ENCODE measurements at regions not wholly inside any gene's neighbourhood (a gene's known extent, or its start where the extent isn't known, plus 50 kb on each side); places are given as distances from the start of the nearest gene placed in this dataset.

DNA sequence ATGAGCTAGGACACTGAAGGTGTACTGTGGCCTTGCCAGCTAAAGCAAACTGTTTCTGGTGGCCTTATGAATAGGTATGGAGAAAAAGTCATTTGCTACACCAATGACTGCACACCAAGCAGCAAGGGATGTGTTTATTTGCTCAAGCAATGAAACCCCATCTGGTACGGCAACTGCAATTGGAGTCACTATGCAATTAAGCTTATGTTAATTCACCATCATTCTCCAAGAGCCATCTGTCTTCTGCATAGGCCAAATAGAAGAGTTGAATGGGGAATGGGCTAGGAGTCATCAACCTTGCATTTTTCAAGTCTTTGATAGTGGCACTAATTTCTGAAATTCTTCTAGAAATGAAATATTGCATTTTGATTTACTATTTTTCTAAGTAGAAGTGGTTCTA is 372.0 kb downstream of the KCNJ3 start:
- no peaks in the 10 kb centered on the region for H3K4me1 Mint-ChIP-seq (ENCODE audit: low read depth)
- DNase-seq = no peak
- H3K27me3 Mint-ChIP-seq = no peaks in the 10 kb centered on the region
- no peaks in the 10 kb centered on the region for H3K36me3 Mint-ChIP-seq (ENCODE audit: low read depth)
- H3K9me3 Mint-ChIP-seq = peaks cover 6% of the 10 kb centered on the region
- H3K4me3 Mint-ChIP-seq = no peak overlapping the region
- no peak overlapping the region for H3K27ac Mint-ChIP-seq

DNA sequence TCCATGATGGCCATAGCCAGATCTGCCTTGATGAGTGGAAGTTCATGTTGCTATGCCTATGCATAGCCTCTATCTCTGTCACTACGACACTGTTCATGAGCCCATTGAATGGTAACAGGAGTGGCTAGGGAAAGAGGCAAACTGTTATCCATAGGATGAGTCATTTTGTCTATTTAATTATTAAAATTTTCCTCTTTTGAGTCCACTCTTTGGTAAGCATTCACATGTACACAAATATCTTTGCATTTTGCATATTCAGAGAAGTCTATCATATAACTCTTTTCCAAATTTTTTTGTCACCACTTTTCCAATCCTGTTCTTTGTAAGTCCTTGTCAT is 364.4 kb downstream of the KCNJ3 start:
- no peak overlapping the region for H3K27ac Mint-ChIP-seq
- no peak for DNase-seq
- H3K27me3 Mint-ChIP-seq = no peaks in the 10 kb centered on the region
- peaks cover 5% of the 10 kb centered on the region for H3K9me3 Mint-ChIP-seq
- H3K36me3 Mint-ChIP-seq (ENCODE audit: low read depth) = no peaks in the 10 kb centered on the region
- no peak overlapping the region for H3K4me3 Mint-ChIP-seq
- H3K4me1 Mint-ChIP-seq (ENCODE audit: low read depth) = no peaks in the 10 kb centered on the region

DNA sequence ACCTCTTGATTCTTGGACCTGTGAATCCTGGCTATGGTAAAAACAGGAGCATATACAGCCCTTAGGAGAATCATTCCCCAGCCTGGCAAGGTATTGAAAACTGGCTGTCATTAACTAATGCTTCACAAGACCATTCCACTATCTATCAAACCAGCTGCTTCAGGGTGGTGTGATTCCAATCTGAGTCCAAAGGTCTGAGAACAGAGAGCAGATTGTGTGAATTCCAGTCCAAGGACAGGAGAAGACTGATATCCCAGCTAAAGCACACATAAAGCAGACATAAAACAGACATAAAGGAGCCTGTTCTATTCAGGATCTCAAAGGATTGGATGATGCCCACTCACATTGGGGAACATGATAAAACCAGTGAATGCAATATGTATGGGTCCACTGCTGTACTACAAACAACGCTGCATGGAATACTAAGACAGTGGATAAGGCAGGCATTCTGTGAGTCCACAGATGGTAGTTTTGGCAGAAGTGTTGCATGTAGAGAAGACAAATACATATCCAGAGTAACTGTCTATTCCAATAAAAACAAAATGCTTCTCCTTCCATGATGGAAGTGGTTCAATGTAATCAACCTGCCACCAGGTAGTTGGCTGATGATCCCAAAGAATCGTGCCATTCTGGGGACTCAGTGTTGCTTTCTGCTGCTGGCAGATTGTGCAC is 363.9 kb downstream of the KCNJ3 start:
- H3K27ac Mint-ChIP-seq = no peak overlapping the region
- H3K27me3 Mint-ChIP-seq = no peaks in the 10 kb centered on the region
- no peaks in the 10 kb centered on the region for H3K36me3 Mint-ChIP-seq (ENCODE audit: low read depth)
- DNase-seq = no peak
- H3K9me3 Mint-ChIP-seq = peaks cover 5% of the 10 kb centered on the region
- no peak overlapping the region for H3K4me3 Mint-ChIP-seq
- no peaks in the 10 kb centered on the region for H3K4me1 Mint-ChIP-seq (ENCODE audit: low read depth)

DNA sequence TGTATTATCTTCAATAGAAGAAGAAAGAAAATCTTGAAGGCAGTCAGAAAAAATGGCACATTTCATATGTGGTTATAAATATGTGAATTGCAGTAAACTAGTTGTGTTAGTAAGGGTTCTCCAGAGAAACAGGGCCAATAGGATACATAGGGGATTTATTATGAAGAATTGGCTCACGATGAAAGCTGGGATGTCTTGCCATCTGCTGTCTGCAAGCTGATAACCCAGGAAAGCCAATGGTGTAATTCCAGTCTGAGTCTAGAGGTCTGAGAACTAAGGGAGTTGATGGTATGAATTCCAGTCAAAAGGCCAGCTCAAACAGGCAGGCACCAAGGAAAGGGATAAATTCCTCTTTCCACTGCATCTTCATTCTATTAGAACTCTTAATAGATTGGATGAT is 362.4 kb downstream of the KCNJ3 start:
- Mint-ChIP-seq H3K9me3 (peaks cover 3% of the 10 kb centered on the region), H3K27ac (no peak overlapping the region), H3K4me1 (ENCODE audit: low read depth) (no peaks in the 10 kb centered on the region), H3K36me3 (ENCODE audit: low read depth) (no peaks in the 10 kb centered on the region), H3K4me3 (no peak overlapping the region), H3K27me3 (no peaks in the 10 kb centered on the region)
- no peak for DNase-seq

DNA sequence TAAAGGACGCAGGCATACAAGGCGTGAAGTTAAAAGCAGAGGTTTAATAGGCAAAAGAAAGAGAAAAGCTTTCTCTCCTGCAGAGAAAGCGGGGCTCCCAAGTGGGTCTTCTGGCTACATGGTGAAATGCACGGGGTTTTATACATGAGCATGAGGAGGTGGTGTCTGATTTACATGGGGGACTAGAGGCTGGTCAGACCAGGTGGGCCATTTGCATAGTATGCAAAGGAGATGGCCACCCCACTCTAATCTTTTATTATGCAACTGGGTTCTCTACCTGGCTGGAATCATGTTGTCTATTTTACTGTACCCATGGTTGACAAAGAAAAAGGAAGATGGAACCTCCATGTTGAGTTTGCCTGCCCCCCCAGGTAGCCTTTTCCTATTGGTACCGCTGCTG is 356.2 kb downstream of the KCNJ3 start:
- Mint-ChIP-seq H3K9me3 (peaks cover 4% of the 10 kb centered on the region), H3K36me3 (ENCODE audit: low read depth) (no peaks in the 10 kb centered on the region), H3K27ac (no peak overlapping the region), H3K4me1 (ENCODE audit: low read depth) (no peaks in the 10 kb centered on the region), H3K27me3 (no peaks in the 10 kb centered on the region), H3K4me3 (no peak overlapping the region)
- no peak for DNase-seq

DNA sequence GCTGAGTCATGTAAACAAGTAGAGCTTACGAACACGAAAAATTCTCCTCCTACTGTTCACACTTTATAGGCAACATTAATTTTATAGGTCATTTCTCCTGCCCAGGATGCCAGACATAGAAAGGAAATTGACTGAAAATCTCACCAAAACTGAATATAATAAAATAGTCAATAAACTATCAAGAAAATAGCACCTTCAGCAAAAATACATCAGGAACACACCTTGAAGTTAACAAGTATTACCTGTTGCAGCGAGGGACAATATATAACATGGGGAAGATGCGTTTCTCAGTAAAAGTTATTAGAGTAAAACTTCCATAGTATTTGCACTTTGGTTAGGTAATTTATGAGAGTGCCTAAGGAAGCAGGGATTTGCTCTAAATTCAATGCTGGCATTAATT is 344.6 kb downstream of the KCNJ3 start:
- Mint-ChIP-seq H3K27me3 (no peaks in the 10 kb centered on the region), H3K4me3 (no peak overlapping the region), H3K27ac (no peak overlapping the region), H3K4me1 (ENCODE audit: low read depth) (no peaks in the 10 kb centered on the region), H3K9me3 (peaks cover 13% of the 10 kb centered on the region), H3K36me3 (ENCODE audit: low read depth) (no peaks in the 10 kb centered on the region)
- DNase-seq = no peak

DNA sequence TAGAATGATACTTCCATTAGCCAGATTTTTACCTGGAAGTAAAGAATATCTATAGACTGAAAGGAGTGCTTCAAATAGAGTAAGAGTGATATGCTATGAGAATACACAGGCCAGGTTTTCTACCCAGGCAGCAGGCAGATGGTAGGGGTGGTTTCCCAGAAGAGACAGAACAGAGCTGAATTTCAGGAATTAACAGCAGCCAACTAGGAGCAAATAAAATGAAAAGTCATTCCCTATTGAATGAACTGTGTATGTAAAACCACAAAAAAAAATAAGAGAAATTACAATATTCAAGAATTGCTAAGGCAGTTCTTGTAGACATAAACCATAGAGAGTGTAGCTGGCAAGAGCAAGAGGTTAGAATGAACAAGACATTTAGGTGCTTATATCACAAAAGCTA is 336.8 kb downstream of the KCNJ3 start:
- no peaks in the 10 kb centered on the region for H3K27me3 Mint-ChIP-seq
- peaks cover 6% of the 10 kb centered on the region for H3K9me3 Mint-ChIP-seq
- H3K27ac Mint-ChIP-seq = no peak overlapping the region
- no peaks in the 10 kb centered on the region for H3K36me3 Mint-ChIP-seq (ENCODE audit: low read depth)
- DNase-seq = no peak
- no peak overlapping the region for H3K4me3 Mint-ChIP-seq
- no peaks in the 10 kb centered on the region for H3K4me1 Mint-ChIP-seq (ENCODE audit: low read depth)

DNA sequence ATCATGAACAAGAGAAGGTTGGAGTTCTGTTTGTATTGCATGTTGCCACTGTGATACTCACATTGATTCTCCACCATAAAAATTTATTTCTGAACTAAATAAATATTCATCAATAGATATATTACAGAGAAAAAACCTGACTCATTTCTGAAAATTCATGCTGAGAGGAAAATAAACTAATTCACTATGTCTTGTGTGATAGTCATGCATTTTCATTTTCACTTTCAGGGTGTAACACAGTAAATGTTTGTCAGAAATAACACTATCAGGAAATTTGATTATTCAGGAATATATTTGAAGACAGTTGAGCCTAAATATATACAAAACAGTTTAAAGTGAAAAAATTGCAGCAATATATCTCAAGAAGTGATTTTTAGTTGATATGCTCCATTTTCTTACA is 335.2 kb downstream of the KCNJ3 start:
- H3K36me3 Mint-ChIP-seq (ENCODE audit: low read depth) = no peaks in the 10 kb centered on the region
- peaks cover 2% of the 10 kb centered on the region for H3K9me3 Mint-ChIP-seq
- no peak overlapping the region for H3K27ac Mint-ChIP-seq
- no peaks in the 10 kb centered on the region for H3K4me1 Mint-ChIP-seq (ENCODE audit: low read depth)
- no peak for DNase-seq
- H3K4me3 Mint-ChIP-seq = no peak overlapping the region
- no peaks in the 10 kb centered on the region for H3K27me3 Mint-ChIP-seq

DNA sequence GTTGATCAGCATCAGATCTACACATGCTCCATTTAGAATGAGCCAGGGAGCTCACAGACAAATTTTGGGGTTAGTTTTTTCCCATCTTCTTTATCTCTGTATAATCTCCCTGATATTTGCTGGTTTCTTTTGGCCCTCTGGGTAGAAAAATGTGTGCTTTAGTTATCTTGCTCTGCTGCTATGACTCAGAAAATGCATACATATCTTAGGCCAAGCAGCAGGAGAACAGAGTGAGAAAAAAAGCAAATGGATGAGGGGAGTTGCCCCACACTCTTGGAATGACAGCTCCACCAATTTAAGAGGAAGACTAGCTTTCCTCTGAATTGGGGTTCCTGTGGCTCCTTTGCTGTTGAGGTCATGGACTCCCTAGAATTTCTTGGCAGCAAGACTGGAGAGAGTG is 331.8 kb downstream of the KCNJ3 start:
- H3K27me3 Mint-ChIP-seq = no peaks in the 10 kb centered on the region
- H3K4me3 Mint-ChIP-seq = no peak overlapping the region
- H3K4me1 Mint-ChIP-seq (ENCODE audit: low read depth) = no peaks in the 10 kb centered on the region
- no peaks in the 10 kb centered on the region for H3K36me3 Mint-ChIP-seq (ENCODE audit: low read depth)
- no peak for DNase-seq
- no peaks in the 10 kb centered on the region for H3K9me3 Mint-ChIP-seq
- no peak overlapping the region for H3K27ac Mint-ChIP-seq

DNA sequence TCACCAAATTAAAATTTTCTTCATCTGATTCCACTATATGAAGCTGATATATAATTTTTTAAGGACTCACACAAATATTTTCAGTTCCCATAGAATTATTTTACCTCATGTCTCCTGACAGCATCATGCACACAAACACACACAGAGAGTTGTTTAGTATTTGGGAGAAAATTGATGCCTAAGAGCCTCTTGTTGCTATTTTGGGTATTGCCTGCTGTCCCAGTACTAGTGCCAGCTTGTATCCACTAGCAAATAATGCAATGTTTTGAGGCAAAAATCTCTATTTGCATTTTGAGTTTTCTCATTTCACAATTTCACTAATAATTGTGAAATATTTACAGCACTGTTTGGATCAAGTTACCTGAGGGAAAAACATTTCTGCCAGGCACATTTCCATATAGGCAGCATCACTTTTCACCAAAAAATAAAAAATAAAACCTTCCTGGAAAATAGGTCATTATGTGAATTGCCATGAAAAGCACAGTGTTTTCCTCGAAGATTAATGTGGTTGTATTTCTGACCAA is 328.2 kb downstream of the KCNJ3 start:
- Mint-ChIP-seq H3K36me3 (ENCODE audit: low read depth) (no peaks in the 10 kb centered on the region), H3K4me3 (no peak overlapping the region), H3K9me3 (no peaks in the 10 kb centered on the region), H3K27me3 (no peaks in the 10 kb centered on the region), H3K27ac (no peak overlapping the region), H3K4me1 (ENCODE audit: low read depth) (no peaks in the 10 kb centered on the region)
- DNase-seq = no peak

DNA sequence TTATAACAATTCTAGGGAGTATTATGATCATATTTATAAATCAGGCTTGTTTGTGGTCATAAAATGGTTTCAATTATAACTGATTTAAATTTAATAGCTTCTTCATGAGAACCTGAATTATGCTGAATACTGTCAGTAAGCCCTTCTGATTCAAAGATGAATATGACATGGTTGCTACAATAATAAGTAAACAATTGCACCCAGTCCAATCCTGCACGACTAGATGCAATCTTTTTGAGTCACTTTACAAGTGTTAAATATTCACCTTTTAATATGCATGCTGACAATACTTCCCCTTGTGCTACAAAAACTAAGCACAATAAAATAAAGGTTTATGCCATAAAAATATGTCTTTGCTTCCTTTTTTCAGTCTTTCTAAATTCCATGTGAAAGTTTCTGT is 325.2 kb downstream of the KCNJ3 start:
- H3K4me1 Mint-ChIP-seq (ENCODE audit: low read depth) = no peaks in the 10 kb centered on the region
- H3K27me3 Mint-ChIP-seq = no peaks in the 10 kb centered on the region
- no peak overlapping the region for H3K27ac Mint-ChIP-seq
- no peaks in the 10 kb centered on the region for H3K36me3 Mint-ChIP-seq (ENCODE audit: low read depth)
- DNase-seq = no peak
- no peaks in the 10 kb centered on the region for H3K9me3 Mint-ChIP-seq
- no peak overlapping the region for H3K4me3 Mint-ChIP-seq

DNA sequence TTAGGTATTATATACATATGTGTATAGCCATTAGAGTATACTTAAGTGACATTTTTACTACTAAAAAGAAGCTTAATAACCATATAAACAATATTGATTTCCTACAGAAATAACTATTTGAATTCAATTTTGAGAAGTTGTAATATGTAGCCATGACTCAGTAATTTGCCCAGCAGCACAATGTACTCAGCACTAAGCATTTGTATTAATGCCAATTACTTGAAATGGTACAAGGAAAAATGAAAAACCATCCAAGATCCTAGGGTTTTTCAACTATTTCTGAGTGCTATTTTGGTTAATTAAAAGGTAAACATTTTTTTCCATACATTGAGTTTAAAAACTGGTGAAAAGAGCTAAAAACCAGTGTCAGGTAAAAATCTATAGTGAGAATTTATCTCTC is 324.0 kb downstream of the KCNJ3 start:
- Mint-ChIP-seq H3K36me3 (ENCODE audit: low read depth) (no peaks in the 10 kb centered on the region), H3K27ac (no peak overlapping the region), H3K4me1 (ENCODE audit: low read depth) (no peaks in the 10 kb centered on the region), H3K27me3 (no peaks in the 10 kb centered on the region), H3K4me3 (no peak overlapping the region), H3K9me3 (no peaks in the 10 kb centered on the region)
- DNase-seq = no peak

DNA sequence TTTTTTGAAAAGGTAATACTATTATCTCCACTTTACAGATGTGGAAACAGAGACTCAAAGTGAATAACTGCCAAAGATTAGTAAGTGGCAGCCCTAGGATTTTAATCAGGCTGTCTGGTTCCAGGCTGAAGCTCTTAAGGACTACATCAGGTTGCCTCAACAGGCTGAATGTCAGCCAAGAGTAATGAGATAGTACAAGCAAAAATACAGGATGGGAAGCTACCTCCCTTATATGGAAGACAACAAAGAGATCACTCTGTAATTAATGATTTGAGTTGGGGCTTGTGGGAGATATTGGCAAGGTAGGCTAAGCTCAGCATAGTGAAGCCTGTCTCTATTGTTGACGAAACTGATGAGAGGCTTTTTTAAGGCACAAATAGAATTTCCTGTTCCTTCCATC is 323.1 kb downstream of the KCNJ3 start:
- no peak overlapping the region for H3K27ac Mint-ChIP-seq
- no peaks in the 10 kb centered on the region for H3K27me3 Mint-ChIP-seq
- H3K9me3 Mint-ChIP-seq = no peaks in the 10 kb centered on the region
- no peak overlapping the region for H3K4me3 Mint-ChIP-seq
- no peaks in the 10 kb centered on the region for H3K4me1 Mint-ChIP-seq (ENCODE audit: low read depth)
- DNase-seq = no peak
- no peaks in the 10 kb centered on the region for H3K36me3 Mint-ChIP-seq (ENCODE audit: low read depth)

DNA sequence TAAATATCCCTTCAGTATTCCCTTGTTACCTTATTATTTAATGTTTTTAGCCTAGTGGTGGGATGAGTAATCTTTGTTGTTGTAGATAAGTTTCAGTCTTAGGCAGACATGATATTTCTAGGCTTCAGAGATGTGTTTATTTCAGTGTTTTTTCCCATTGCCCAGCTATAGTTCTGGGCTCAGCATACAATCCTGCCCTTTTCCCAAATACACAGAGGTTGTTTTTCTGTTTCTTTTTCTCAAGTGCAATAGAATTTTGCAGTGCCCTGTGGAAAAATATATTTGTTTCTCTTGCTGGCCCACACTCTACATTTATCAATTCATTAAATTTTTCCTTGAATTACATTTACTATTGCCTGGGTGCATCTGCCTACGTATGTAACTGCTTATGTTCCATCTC is 321.8 kb downstream of the KCNJ3 start:
- no peaks in the 10 kb centered on the region for H3K27me3 Mint-ChIP-seq
- H3K4me1 Mint-ChIP-seq (ENCODE audit: low read depth) = no peaks in the 10 kb centered on the region
- H3K9me3 Mint-ChIP-seq = no peaks in the 10 kb centered on the region
- no peak overlapping the region for H3K27ac Mint-ChIP-seq
- DNase-seq = no peak
- H3K36me3 Mint-ChIP-seq (ENCODE audit: low read depth) = no peaks in the 10 kb centered on the region
- H3K4me3 Mint-ChIP-seq = no peak overlapping the region

DNA sequence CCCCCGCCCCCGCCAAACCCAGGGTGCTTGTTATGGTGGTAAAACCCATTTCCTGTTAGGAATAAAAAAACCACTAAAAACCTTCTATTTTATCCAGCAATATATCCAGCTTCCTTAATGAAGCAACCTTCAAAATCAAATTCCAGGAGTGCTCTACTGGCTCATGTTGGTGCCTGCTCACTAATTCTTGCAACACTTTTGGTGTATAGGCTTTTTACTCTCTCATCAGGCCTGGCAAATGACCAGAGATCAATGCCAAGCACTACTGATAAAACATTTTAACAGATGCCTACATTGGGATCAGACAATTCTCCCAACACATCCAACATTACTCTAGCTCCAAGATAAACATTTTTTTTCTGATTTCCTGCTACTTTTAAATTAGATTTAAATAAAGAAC is 312.4 kb downstream of the KCNJ3 start:
- Mint-ChIP-seq H3K27ac (no peak overlapping the region), H3K4me3 (no peak overlapping the region), H3K36me3 (ENCODE audit: low read depth) (no peaks in the 10 kb centered on the region), H3K9me3 (no peaks in the 10 kb centered on the region), H3K27me3 (no peaks in the 10 kb centered on the region), H3K4me1 (ENCODE audit: low read depth) (no peaks in the 10 kb centered on the region)
- DNase-seq = no peak

DNA sequence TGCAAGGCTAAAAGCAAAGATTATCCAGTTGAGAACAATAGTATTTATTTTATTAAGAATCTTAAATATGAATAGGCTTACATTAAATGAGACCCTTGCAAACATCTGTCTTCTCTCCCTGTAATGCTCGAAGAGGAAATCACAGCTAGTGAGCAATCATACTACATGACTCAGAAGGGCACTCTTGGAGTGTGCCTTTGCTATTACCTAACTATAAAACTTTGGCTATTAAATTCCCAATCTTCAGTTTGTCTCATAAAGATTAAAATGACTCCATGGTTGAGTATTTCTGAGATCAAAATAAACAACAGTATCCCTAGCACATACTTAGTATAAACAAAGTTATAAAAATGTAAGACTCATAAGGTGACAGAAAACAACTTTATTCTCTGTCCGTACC is 296.9 kb downstream of the KCNJ3 start:
- no peak overlapping the region for H3K27ac Mint-ChIP-seq
- H3K36me3 Mint-ChIP-seq (ENCODE audit: low read depth) = no peaks in the 10 kb centered on the region
- DNase-seq = no peak
- no peaks in the 10 kb centered on the region for H3K27me3 Mint-ChIP-seq
- H3K4me1 Mint-ChIP-seq (ENCODE audit: low read depth) = no peaks in the 10 kb centered on the region
- H3K4me3 Mint-ChIP-seq = no peak overlapping the region
- no peaks in the 10 kb centered on the region for H3K9me3 Mint-ChIP-seq

All from activated T-cell treated with anti-CD3 and anti-CD28 coated beads, Interleukin-2, amount 50 U/mL, for 24 hours (primary cell).